ENCODE measurements at regions not wholly inside any gene's neighbourhood (a gene's known extent, or its start where the extent isn't known, plus 50 kb on each side); places are given as distances from the start of the nearest gene placed in this dataset.
"Not testable (repeated sequence)": the region's sequence is repeated elsewhere in the genome, so short reads cannot be mapped to it uniquely, and the experiment has no call there.

- Histone ChIP-seq H3K36me3 (replicated peaks) (no peaks in the 10 kb centered on the region), H3K27me3 (ENCODE audit: low read depth) (no peaks in the 10 kb centered on the region), H3K4me1 (no peaks in the 10 kb centered on the region), H3K4me3 (no peak overlapping the region), H3K9me3 (no peaks in the 10 kb centered on the region)
- in situ Hi-C loops (cut with MboI; ENCODE audit: low sequenced_read_pairs) = no loop called here
- no peak for DNase-seq (ENCODE audit: low spot score in 2 of 2)
Measured at GRCh38 chr12:127169321-127170181, 1097.4 kb upstream of the TMEM132C start.

- H3K4me3 ChIP-seq = no peak overlapping the region
- DNase-seq (ENCODE audit: low spot score in 2 of 2) = no peak
- H3K4me1 ChIP-seq = no peaks in the 10 kb centered on the region
- H3K27me3 ChIP-seq (ENCODE audit: low read depth) = no peaks in the 10 kb centered on the region
- H3K36me3 ChIP-seq (replicated peaks) = no peaks in the 10 kb centered on the region
- no peaks in the 10 kb centered on the region for H3K9me3 ChIP-seq
- in situ Hi-C loops (cut with MboI; ENCODE audit: low sequenced_read_pairs) = no loop called here
Measured at GRCh38 chr12:127170226-127171180, 1096.5 kb upstream of the TMEM132C start.

- in situ Hi-C loops (cut with MboI; ENCODE audit: low sequenced_read_pairs) = no loop called here
- Histone ChIP-seq H3K4me1 (no peaks in the 10 kb centered on the region), H3K27me3 (ENCODE audit: low read depth) (no peaks in the 10 kb centered on the region), H3K36me3 (replicated peaks) (no peaks in the 10 kb centered on the region), H3K4me3 (no peak overlapping the region), H3K9me3 (no peaks in the 10 kb centered on the region)
- DNase-seq (ENCODE audit: low spot score in 2 of 2) = no peak
Measured at GRCh38 chr12:127172861-127173260, 1094.1 kb upstream of the TMEM132C start.

DNA sequence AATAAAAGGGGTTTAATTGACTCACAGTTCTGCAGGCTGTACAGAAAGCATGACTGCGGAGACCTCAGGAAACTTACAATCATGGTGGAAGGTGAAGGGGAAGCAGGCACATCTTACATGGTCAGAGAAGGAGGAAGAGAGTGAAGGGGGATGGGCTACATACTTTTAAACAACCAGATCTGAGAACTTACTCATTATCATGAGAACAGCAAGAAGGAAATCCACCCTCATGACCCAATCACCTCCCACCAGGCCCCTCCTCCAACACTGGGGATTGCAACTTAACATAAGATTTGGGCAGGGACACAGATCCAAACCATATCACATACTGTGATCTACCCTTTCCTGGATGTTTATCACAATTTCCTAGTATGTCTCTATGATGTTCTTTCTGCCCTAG, 1093.0 kb upstream of the TMEM132C start:
- H3K27me3 ChIP-seq (ENCODE audit: low read depth); in situ Hi-C loops (cut with MboI; ENCODE audit: low sequenced_read_pairs); H3K9me3 ChIP-seq; DNase-seq (ENCODE audit: low spot score in 2 of 2); H3K36me3 ChIP-seq (replicated peaks); H3K4me3 ChIP-seq; H3K4me1 ChIP-seq: not testable (repeated sequence)

DNA sequence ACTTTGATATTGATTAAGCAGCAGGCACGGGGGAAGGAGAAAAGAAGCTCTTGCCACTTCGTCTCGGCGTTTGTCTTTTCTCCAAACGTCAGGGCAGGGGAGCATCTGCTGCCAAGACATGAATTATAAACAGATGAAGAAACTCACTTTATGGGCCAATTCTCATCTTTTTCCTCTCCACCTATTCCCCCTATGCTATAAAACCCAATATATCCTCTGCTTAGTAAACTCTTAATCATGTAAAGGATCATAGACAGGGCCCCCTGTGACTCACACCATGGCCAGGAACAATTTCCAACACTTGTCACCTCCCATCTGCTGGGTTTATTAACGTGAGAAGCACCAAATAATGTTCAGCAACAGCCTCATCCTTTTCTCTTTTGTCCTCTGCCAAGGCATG, 1092.1 kb upstream of the TMEM132C start:
- in situ Hi-C loops (cut with MboI; ENCODE audit: low sequenced_read_pairs) = no loop called here
- no peaks in the 10 kb centered on the region for H3K27me3 ChIP-seq (ENCODE audit: low read depth)
- H3K4me1 ChIP-seq = no peaks in the 10 kb centered on the region
- no peak overlapping the region for H3K4me3 ChIP-seq
- H3K36me3 ChIP-seq (replicated peaks) = no peaks in the 10 kb centered on the region
- no peak for DNase-seq (ENCODE audit: low spot score in 2 of 2)
- no peaks in the 10 kb centered on the region for H3K9me3 ChIP-seq

DNA sequence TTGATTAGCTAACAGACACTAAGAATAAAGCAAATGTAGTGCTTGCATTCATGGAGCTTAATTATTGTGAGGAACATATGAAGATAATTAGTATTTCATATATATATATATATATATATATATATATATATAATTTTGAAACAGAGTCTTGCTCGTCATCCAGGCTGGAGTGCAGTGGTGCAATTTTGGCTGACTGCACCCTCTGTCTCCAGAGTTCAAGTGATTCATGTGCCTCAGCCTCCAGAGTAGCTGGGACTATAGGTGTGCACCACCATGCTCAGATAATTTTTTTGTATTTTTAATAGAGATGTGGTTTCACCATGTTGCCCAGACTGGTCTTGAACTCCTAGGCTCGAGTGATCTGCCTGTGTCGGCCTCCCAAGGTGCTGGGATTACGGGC, 1091.6 kb upstream of the TMEM132C start:
- no peak overlapping the region for H3K4me3 ChIP-seq
- no peaks in the 10 kb centered on the region for H3K4me1 ChIP-seq
- in situ Hi-C loops (cut with MboI; ENCODE audit: low sequenced_read_pairs) = no loop called here
- no peak for DNase-seq (ENCODE audit: low spot score in 2 of 2)
- H3K9me3 ChIP-seq = no peaks in the 10 kb centered on the region
- H3K36me3 ChIP-seq (replicated peaks) = no peaks in the 10 kb centered on the region
- no peaks in the 10 kb centered on the region for H3K27me3 ChIP-seq (ENCODE audit: low read depth)

- in situ Hi-C loops (cut with MboI; ENCODE audit: low sequenced_read_pairs) = no loop called here
- H3K9me3 ChIP-seq = no peaks in the 10 kb centered on the region
- no peak overlapping the region for H3K4me3 ChIP-seq
- no peak for DNase-seq (ENCODE audit: low spot score in 2 of 2)
- H3K36me3 ChIP-seq (replicated peaks) = no peaks in the 10 kb centered on the region
- H3K4me1 ChIP-seq = no peaks in the 10 kb centered on the region
- no peaks in the 10 kb centered on the region for H3K27me3 ChIP-seq (ENCODE audit: low read depth)
Measured at GRCh38 chr12:127176804-127177203, 1090.2 kb upstream of the TMEM132C start.

- in situ Hi-C loops (cut with MboI; ENCODE audit: low sequenced_read_pairs) = no loop called here
- no peaks in the 10 kb centered on the region for H3K27me3 ChIP-seq (ENCODE audit: low read depth)
- H3K4me1 ChIP-seq = no peaks in the 10 kb centered on the region
- DNase-seq (ENCODE audit: low spot score in 2 of 2) = no peak
- no peak overlapping the region for H3K4me3 ChIP-seq
- no peaks in the 10 kb centered on the region for H3K9me3 ChIP-seq
- H3K36me3 ChIP-seq (replicated peaks) = no peaks in the 10 kb centered on the region
Measured at GRCh38 chr12:127178052-127178451, 1088.9 kb upstream of the TMEM132C start.

DNA sequence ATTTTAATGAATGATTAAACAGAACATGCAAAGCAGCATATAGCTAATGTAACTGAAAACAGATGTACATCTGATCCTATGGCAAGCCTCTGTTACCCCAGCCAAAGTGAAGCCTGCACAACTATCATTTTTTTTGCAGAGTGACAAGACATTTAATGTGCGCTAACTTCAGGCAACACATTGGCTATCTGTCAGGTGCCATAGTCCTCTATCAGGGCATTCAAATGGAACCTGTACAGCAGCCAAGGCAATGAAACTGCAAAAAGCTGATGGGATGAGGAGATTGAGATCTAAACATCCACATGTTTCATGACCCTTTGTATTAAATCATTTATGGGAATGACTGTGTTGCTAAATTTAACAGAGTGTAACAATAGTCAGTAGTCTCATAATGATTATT, 1088.5 kb upstream of the TMEM132C start:
- in situ Hi-C loops (cut with MboI; ENCODE audit: low sequenced_read_pairs) = no loop called here
- Histone ChIP-seq H3K36me3 (replicated peaks) (no peaks in the 10 kb centered on the region), H3K4me3 (no peak overlapping the region), H3K9me3 (no peaks in the 10 kb centered on the region), H3K4me1 (no peaks in the 10 kb centered on the region), H3K27me3 (ENCODE audit: low read depth) (no peaks in the 10 kb centered on the region)
- DNase-seq (ENCODE audit: low spot score in 2 of 2) = no peak

DNA sequence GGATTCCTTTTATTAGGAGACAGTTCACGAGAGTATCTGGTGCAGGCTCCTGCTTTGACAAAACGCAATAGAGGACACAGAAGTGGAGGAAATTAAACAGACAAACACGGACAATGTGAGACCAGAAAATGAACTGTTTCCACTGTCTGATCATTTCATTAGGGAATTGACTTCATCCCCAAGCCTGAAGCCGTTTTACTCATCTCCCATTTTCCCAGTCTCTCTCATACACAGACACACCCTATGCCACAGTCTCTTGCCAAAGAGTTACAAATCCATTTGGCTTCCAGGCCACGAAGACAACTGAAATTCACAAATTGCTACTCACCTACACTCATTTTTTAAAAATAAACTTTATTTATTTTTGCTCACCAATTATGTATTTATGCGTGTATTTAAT, 1087.8 kb upstream of the TMEM132C start:
- H3K36me3 ChIP-seq (replicated peaks) = no peaks in the 10 kb centered on the region
- DNase-seq (ENCODE audit: low spot score in 2 of 2) = no peak
- H3K9me3 ChIP-seq = no peaks in the 10 kb centered on the region
- in situ Hi-C loops (cut with MboI; ENCODE audit: low sequenced_read_pairs) = no loop called here
- H3K27me3 ChIP-seq (ENCODE audit: low read depth) = no peaks in the 10 kb centered on the region
- no peaks in the 10 kb centered on the region for H3K4me1 ChIP-seq
- H3K4me3 ChIP-seq = no peak overlapping the region

DNA sequence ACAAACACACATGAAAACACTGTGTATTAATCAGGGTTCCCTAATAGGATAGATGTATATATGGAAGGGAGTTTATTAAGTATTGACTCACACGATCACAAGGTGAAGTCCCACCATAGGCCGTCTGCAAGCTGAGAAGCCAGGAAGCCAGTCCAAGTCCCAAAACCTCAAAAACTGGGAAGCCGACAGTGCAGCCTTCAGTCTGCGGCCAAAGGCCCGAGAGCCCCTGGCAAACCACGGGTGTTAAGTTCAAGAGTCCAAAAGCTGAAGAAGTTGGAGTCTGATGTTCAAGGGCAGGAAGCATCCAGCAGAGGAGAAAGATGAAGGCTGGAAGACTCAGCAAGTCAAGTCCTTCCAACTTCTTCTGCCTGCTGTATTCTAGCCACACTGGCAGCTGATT, 1085.0 kb upstream of the TMEM132C start:
- Histone ChIP-seq H3K9me3 (no peaks in the 10 kb centered on the region; the same call in 1 of the 2 replicates), H3K27me3 (ENCODE audit: low read depth) (no peaks in the 10 kb centered on the region), H3K4me3 (no peak overlapping the region), H3K4me1 (no peaks in the 10 kb centered on the region), H3K36me3 (replicated peaks) (no peaks in the 10 kb centered on the region)
- in situ Hi-C loops (cut with MboI; ENCODE audit: low sequenced_read_pairs) = no loop called here
- DNase-seq (ENCODE audit: low spot score in 2 of 2) = no peak

DNA sequence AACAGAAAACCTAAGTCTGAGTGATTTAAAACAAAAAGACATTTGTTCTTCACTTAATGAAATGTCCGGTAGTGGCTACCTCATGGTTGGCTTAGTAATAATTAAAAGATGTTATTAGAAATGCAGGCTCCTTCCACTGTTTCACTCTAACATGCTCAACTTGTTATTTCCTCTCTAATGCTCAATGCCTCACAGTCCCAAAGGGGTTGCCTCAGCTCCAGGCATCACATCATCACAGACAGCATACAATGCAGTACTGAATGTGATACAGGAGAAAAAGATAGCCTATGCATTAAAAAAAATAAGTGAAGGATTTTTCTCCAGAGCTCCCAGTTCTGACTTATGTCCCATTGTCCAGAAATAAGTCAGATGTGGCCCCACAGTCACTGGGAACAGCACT, 1077.0 kb upstream of the TMEM132C start:
- in situ Hi-C loops (cut with MboI; ENCODE audit: low sequenced_read_pairs) = no loop called here
- Histone ChIP-seq H3K36me3 (replicated peaks) (no peaks in the 10 kb centered on the region), H3K9me3 (no peaks in the 10 kb centered on the region; the same call in none of the 2 replicates), H3K4me1 (no peaks in the 10 kb centered on the region), H3K4me3 (no peak overlapping the region), H3K27me3 (ENCODE audit: low read depth) (no peaks in the 10 kb centered on the region)
- no peak for DNase-seq (ENCODE audit: low spot score in 2 of 2)

- DNase-seq (ENCODE audit: low spot score in 2 of 2) = no peak
- in situ Hi-C loops (cut with MboI; ENCODE audit: low sequenced_read_pairs) = no loop called here
- no peaks in the 10 kb centered on the region for H3K27me3 ChIP-seq (ENCODE audit: low read depth)
Measured at GRCh38 chr12:127191129-127191528, 1075.8 kb upstream of the TMEM132C start.

GRCh38 chr12:127192391-127192790, 1074.6 kb upstream of the TMEM132C start:
- Histone ChIP-seq H3K9me3 (no peaks in the 10 kb centered on the region; the same call in 1 of the 2 replicates), H3K4me3 (no peak overlapping the region), H3K27me3 (ENCODE audit: low read depth) (no peaks in the 10 kb centered on the region), H3K4me1 (no peaks in the 10 kb centered on the region), H3K36me3 (replicated peaks) (no peaks in the 10 kb centered on the region)
- DNase-seq (ENCODE audit: low spot score in 2 of 2) = no peak
- in situ Hi-C loops (cut with MboI; ENCODE audit: low sequenced_read_pairs) = no loop called here

More at GRCh38 chr12:127191129-127191528, 1075.8 kb upstream of the TMEM132C start:
- H3K4me1 ChIP-seq = no peaks in the 10 kb centered on the region
- no peaks in the 10 kb centered on the region; the same call in 1 of the 2 replicates for H3K9me3 ChIP-seq
- no peaks in the 10 kb centered on the region for H3K36me3 ChIP-seq (replicated peaks)
- no peak overlapping the region for H3K4me3 ChIP-seq

All from HAP-1 (cell line).